Gastroesophageal sphincter (tissue), 4 donors: ENCODE measurements at regions not wholly inside any gene's neighbourhood (a gene's known extent, or its start where the extent isn't known, plus 50 kb on each side); places are given as distances from the start of the nearest gene placed in this dataset.
A peak's percentile ranks its signal among the peaks of the same experiment; 100 is the strongest.

Experiments used
- ATAC-seq: fragments of 150-250 bp; one replicate; pipeline ENCODE4 v1.9.1; 2016; ENCODE audit warnings: mild to moderate bottlenecking, moderate library complexity
- H3K27ac ChIP-seq, 4 donors: fragments of 200-600 bp; sonication (generic) in 3 of 4; 1 replicate in 3 of 4; 2 replicates in 1 of 4; pipeline ENCODE4 v1.5.1; 2016 to 2019
- H3K27me3 ChIP-seq: fragments of 200-600 bp; sonication (generic); one replicate; pipeline ENCODE4 v1.5.1; 2019
- H3K36me3 ChIP-seq, 2 donors: fragments of 200-600 bp; sonication (generic); one replicate each; pipeline ENCODE4 v1.5.1; 2019; ENCODE audit warnings: control low read depth in 1 of 2
- H3K4me1 ChIP-seq, 3 donors: fragments of 200-600 bp; sonication (generic); 1 replicate in 2 of 3; 2 replicates in 1 of 3; pipeline ENCODE4 v1.5.1; 2016 to 2019; ENCODE audit warnings: control low read depth in 2 of 3
- H3K4me3 ChIP-seq, 2 donors: fragments of 200-600 bp; sonication (generic); one replicate each; pipeline ENCODE4 v1.5.1; 2019; ENCODE audit warnings: mild to moderate bottlenecking in 1 of 2, moderate library complexity in 1 of 2
- H3K9me3 ChIP-seq, 3 donors: fragments of 200-600 bp; sonication (generic); one replicate each; pipeline ENCODE4 v1.5.1; 2017 to 2019; ENCODE audit warnings: control low read depth in 2 of 3
- EP300 ChIP-seq: sonication (generic); formaldehyde crosslinking; IDR thresholded peaks from one replicate; pipeline ENCODE4 v1.6.1; 2017; ENCODE audit warnings: antibody characterized with exemption, mild to moderate bottlenecking
- POLR2A ChIP-seq, 2 donors: fragments of 450-650 bp; IDR thresholded peaks; one replicate each; pipeline ENCODE4 v1.6.1; 2017; ENCODE audit warnings: antibody characterized with exemption in 2 of 2, mild to moderate bottlenecking in 2 of 2, moderate library complexity in 1 of 2
- POLR2AphosphoS5 ChIP-seq: sonication (generic); formaldehyde crosslinking; IDR thresholded peaks from one replicate; pipeline ENCODE4 v1.6.1; 2017; ENCODE audit warnings: antibody characterized with exemption
- WGBS, 2 donors: methylation state at CpG; one replicate each; pipeline ENCODE4 v1.1.5; 2018; ENCODE audit warnings: low coverage in 1 of 2; 5-methylcytosine and 5-hydroxymethylcytosine counted together
- TF ChIP-seq, protein P1 (sequence below), 4 experiments: fragments of 200-600 bp in 2 of 4; fragments of 450-650 bp in 2 of 4; sonication (generic) in 1 of 4; IDR thresholded peaks; one replicate each; pipeline ENCODE4 v1.5.1; 2017 to 2019; ENCODE audit warnings: antibody characterized with exemption in 4 of 4, mild to moderate bottlenecking in 2 of 4, moderate library complexity in 2 of 4

DNA sequence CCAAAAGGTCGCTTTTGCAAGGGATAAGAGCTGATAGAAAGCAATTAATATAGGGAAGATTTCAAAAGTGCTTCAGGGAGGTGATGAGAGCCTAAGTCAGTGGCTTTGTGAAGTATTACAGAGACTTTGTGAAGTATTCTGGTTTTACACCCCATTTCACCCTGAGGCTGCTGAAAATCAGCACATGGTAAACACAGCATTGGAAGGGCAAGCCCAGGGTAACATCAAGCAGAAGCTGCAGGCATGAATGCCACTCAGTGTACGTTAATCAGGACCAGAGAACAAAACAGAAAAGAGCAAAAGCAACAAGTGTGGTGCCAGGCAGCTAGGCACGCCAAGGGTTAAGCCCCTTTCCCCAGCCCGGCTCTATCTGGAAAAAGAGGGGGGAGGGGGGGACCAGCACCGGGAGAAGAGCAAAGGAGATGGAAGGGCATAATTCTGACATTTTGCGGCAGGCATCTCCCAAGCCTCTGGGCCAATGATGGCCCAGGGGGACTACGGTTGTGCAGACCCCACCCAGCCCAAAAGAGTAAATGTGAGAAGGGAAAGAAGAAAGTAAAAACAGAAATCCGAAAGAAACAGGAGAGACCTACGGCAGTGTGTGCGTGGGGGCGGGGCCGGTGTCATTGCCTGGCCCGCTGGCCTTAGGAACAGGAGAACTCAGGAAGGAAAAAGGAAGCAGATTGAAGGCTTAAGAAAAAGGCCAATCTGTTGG is 58.9 kb downstream of the DHRS2 start:
- TF ChIP-seq EP300 (no peak), POLR2A (IDR thresholded peaks at IDR 0.05) (no peak), POLR2AphosphoS5 (no peak)
- TF ChIP-seq, protein P1, sequence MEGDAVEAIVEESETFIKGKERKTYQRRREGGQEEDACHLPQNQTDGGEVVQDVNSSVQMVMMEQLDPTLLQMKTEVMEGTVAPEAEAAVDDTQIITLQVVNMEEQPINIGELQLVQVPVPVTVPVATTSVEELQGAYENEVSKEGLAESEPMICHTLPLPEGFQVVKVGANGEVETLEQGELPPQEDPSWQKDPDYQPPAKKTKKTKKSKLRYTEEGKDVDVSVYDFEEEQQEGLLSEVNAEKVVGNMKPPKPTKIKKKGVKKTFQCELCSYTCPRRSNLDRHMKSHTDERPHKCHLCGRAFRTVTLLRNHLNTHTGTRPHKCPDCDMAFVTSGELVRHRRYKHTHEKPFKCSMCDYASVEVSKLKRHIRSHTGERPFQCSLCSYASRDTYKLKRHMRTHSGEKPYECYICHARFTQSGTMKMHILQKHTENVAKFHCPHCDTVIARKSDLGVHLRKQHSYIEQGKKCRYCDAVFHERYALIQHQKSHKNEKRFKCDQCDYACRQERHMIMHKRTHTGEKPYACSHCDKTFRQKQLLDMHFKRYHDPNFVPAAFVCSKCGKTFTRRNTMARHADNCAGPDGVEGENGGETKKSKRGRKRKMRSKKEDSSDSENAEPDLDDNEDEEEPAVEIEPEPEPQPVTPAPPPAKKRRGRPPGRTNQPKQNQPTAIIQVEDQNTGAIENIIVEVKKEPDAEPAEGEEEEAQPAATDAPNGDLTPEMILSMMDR (IDR thresholded peaks at IDR 0.05), result no peak
- no peaks in the 10 kb centered on the region for H3K36me3 ChIP-seq
- no peaks in the 10 kb centered on the region for H3K27me3 ChIP-seq
- H3K27ac ChIP-seq, result peak overlapping the region in 1 of 4 donors; percentile 12
- H3K4me3 ChIP-seq, result peak overlapping the region; percentile 35 to 49
- H3K9me3 ChIP-seq, result peaks cover 0 to 9% (median 0%) of the 10 kb centered on the region in 3 donors
- H3K4me1 ChIP-seq, result peaks cover 3 to 28% (median 11%) of the 10 kb centered on the region in 3 donors
- peak; percentile 53 for ATAC-seq
- WGBS, 2 donors, result 5 to 6% methylated on average over 9 to 13 of the region's 13 CpGs

DNA sequence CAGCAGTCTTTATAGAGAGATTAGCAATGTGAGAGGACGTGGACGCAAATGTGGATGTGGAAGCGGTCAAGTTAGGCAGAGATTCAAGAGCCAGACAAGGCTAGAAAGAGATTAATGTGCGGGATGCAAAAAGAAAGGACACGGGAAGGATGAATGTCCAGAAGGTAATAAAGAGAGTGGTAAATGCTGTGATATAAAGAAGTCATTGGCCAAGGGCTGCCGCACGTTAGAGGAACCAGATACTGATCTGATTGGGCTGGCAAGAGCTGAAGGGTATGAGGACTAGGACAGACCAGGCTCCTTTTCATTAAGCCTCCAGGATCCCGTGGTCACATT is 59.5 kb downstream of the DHRS2 start:
- H3K27ac ChIP-seq, result peak overlapping the region in 1 of 4 donors; percentile 12
- ATAC-seq, result no peak
- H3K4me3 ChIP-seq, result peak overlapping the region; percentile 35 to 49
- peaks cover 3 to 28% (median 11%) of the 10 kb centered on the region in 3 donors for H3K4me1 ChIP-seq
- peaks cover 0 to 3% (median 0%) of the 10 kb centered on the region in 3 donors for H3K9me3 ChIP-seq
- TF ChIP-seq, protein P1 (IDR thresholded peaks at IDR 0.05), result no peak
- TF ChIP-seq POLR2AphosphoS5 (no peak), EP300 (no peak), POLR2A (IDR thresholded peaks at IDR 0.05) (no peak)
- H3K27me3 ChIP-seq, result no peaks in the 10 kb centered on the region
- WGBS, 2 donors, result 2 to 7% methylated on average over 8 of the region's 8 CpGs
- H3K36me3 ChIP-seq, result no peaks in the 10 kb centered on the region

DNA sequence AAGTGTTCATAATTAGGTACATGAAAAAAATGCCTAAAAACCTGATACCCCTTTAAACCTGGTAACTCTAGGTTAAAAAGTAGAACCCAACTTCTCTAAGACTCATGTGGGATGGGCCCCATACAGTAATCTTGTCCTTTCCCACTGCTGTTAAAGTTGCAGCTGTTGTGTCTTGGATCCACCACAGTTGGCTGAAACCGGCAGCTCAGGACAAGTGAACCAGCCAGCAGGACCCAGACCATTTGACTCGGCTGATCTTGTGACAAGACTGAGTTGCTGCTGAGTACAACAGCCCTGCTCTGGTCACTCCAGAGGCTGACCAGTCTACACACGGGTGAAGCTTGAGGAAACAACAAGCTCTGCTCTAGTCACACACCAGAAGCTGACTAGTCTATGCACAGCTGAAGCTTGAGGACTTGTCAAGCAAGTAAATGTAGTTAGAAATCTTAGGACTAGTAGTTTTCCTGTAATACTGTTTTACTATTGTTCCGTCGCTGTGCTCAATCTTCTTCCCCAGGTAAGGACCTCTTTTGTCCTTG is 60.6 kb downstream of the DHRS2 start:
- Histone ChIP-seq H3K4me3 (no peak overlapping the region), H3K9me3 (no peaks in the 10 kb centered on the region), H3K36me3 (no peaks in the 10 kb centered on the region), H3K4me1 (peaks cover 3 to 28% (median 11%) of the 10 kb centered on the region in 3 donors), H3K27me3 (no peaks in the 10 kb centered on the region), H3K27ac (no peak overlapping the region)
- TF ChIP-seq POLR2AphosphoS5, result no peak
- TF ChIP-seq, protein P1 (IDR thresholded peaks at IDR 0.05), result no peak
- TF ChIP-seq POLR2A (IDR thresholded peaks at IDR 0.05), result no peak
- TF ChIP-seq EP300, result no peak
- 67 to 90% methylated on average over 2 to 5 of the region's 5 CpGs for WGBS, 2 donors
- ATAC-seq, result no peak

DNA sequence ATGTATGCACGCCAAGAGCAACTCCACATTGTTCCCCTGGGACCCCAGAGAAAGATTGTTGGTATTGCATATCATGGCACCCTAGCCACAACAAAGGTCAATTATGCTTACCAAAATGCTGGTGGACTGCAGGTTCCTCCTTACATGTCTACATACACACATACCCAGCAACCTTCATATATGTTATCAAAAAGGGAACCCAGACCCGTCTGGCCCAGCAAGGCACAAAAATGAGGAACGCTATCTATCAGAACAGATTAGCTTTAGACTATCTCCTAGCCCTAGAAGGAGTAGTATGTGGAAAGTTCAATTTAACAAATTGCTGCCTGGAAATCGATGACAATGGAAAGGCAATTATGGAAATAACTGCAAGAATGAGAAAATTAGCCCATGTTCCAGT is 61.5 kb downstream of the DHRS2 start:
- Histone ChIP-seq H3K36me3 (no peaks in the 10 kb centered on the region), H3K27me3 (no peaks in the 10 kb centered on the region), H3K27ac (no peak overlapping the region), H3K4me1 (peaks cover 3 to 28% (median 11%) of the 10 kb centered on the region in 3 donors), H3K9me3 (no peaks in the 10 kb centered on the region), H3K4me3 (no peak overlapping the region)
- no peak for TF ChIP-seq POLR2A (IDR thresholded peaks at IDR 0.05)
- TF ChIP-seq, protein P1 (IDR thresholded peaks at IDR 0.05), result no peak
- TF ChIP-seq POLR2AphosphoS5, result no peak
- no peak for TF ChIP-seq EP300
- 74 to 89% methylated on average over 4 of the region's 4 CpGs for WGBS, 2 donors
- ATAC-seq, result no peak
